OCI-LY7 (cell line): ENCODE measurements at regions not wholly inside any gene's neighbourhood (a gene's known extent, or its start where the extent isn't known, plus 50 kb on each side); places are given as distances from the start of the nearest gene placed in this dataset.

Experiments used
- CTCF ChIP-seq: fragments of 200-600 bp; sonication (generic); conservative IDR thresholded peaks from 2 replicates; pipeline ENCODE4 v1.5.1; 2014; ENCODE audit warnings: mild to moderate bottlenecking, antibody characterized with exemption, low read length, moderate library complexity, mixed read lengths
- EZH2phosphoT487 ChIP-seq: fragments of 200-600 bp; sonication (generic); IDR thresholded peaks from 2 replicates; pipeline ENCODE4 v1.6.1; 2018; ENCODE audit warnings: low read depth, borderline replicate concordance, mild to moderate bottlenecking, mixed run types, antibody characterized with exemption, low read length, moderate library complexity, mixed read lengths

GRCh38 chr2:190149908-190150307 lies 87.4 kb upstream of the MSTN start:
- TF ChIP-seq CTCF (no peak), EZH2phosphoT487 (no peak)
